Dedifferentiated amniotic fluid mesenchymal stem cell (primary cell): ENCODE measurements at regions not wholly inside any gene's neighbourhood (a gene's known extent, or its start where the extent isn't known, plus 50 kb on each side); places are given as distances from the start of the nearest gene placed in this dataset.

ENCODE experiments used
- DNase-seq: peaks from one replicate; pipeline ENCODE4 v3.0.0-alpha.2; 2016; ENCODE audit errors: extremely low spot score

DNA sequence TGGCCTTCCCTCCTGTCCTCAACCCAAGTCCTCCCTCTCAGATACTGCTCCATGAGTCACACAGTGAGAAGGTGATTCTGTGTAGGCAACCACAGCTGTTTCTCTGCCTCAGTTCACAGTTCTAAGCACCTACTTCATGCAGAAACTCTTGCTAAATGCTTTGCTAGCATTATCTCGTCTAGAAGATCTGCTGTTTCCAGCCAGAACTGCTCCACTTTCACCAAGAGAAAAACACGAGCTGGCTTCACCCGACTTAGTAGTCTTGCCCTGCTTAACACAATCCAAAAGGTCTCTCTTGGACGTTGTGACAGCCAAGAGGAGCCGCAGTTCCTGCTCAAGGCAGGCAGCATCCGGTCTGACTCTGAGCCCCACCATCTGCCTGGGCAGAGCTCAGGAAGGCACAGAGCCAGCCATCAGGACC lies 272.1 kb downstream of the UACA start:
- DNase-seq: no peak

DNA sequence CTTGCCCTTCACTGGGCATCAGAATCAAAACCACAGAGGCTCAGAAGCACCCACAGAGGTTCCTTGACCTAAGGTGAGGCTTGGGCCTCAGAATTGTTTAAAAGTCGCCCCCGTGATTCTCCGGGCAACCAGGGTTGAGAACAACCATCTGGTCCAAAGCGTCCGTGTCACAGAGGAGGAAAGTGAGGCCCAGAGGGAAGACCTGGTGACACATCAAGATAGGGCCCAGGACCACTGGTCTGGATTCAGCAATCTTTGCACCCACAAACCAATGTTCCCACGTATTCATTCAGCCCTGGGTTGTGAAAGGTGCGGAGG lies 272.6 kb downstream of the UACA start:
- DNase-seq: no peak

DNA sequence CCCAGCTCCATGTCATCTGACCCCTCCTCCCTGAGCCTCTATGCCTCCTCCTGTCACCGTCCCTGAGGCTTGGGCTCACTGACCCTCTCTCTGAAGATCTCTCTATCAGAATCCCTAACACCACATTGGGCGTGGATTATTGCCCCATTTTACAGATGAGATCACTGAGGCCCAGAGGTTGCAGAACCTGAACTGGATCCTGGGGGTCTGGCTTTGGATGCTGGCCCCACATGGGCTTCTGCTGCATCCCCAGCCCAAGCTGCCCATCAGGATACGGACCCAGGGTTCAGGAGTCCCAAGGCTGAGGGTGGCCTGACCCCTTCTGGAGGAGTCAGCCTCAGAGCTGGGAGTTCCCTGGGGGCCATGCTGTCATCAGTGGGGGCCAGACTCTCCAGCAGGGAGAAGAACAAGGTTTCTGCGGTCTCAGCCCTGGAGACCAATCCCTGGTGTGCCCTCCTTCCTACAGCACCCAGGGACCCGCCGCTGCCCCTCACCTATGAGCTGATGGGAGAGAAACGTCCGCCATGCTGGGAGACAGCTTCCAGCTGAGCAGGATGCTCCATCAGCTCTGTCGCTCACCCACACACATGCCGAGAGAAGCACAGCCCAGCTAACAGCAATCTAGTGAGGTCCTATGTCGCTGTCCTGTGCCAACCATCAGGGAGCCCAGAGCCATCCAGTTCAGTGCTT lies 273.1 kb downstream of the UACA start:
- DNase-seq: no peak

DNA sequence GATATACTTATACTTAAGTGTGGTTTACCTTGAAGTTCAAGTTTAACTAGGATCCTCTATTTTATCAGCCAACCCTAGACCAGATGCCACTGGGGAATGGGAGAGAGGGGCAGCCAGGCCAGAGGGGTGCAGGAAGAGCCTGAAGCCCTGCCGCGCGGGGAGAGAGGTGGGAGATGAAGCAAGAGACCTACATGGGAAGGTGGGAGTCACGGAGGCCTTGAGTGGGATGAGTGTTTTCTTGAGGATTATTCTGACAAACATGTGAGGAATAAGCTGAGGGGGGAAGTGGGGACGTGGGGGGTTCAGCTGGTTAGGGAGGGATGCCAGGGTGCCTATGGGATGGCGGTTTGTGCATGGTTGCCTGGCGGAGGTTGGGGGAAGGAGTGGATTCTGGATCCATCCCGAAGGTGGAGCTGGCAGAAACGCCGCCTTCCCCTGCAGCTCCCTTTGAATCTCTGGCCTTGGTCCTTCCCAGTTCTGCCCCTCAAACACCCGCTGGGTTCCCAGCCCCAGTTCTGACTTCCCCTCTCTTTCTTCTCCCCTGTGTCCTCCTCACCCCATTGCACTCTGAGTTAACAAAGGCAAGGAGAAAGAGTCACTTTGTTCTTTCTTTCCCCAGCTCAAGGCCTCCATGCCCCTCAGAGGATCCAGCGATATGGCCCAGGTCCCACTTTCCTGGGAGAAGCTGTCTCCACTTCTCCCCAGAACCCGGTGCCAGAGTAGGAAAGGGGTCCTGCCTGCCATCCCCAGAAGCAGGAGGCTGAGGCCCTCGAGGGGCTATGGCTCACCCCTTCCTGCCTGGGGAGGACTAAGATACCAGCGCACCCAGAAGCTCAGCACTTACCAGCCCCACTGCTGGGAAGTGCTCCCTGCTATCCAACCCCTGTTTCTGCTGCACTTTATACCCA lies 274.2 kb downstream of the UACA start:
- DNase-seq: no peak

DNA sequence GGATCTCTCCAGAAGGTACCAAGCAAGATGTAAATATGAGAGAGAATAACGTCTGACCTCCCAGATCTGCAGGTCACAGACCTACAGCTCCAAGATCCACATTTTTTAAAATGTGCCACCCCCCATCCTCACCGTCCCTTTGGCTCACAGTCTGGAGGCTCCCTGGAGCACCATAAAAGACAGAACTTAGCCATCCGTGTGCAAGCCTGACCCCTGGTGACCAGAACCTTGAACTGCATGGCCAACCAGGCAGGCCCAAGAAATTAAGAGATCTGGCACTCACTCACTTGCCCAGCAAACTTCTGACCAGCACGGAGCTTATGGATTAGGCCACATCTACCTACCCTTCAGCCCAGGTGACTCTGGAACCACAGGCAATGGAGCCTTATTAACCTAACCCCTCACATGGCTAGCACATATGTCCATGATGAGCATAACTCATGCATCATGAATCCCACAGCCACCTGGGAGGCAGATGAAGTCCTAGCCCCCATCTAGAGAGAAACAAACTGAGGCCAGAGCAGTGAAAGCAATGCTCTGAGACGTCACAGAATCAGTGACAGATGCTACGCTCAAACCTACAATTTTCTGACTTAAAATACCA lies 275.3 kb downstream of the UACA start:
- DNase-seq: peak; percentile 70

DNA sequence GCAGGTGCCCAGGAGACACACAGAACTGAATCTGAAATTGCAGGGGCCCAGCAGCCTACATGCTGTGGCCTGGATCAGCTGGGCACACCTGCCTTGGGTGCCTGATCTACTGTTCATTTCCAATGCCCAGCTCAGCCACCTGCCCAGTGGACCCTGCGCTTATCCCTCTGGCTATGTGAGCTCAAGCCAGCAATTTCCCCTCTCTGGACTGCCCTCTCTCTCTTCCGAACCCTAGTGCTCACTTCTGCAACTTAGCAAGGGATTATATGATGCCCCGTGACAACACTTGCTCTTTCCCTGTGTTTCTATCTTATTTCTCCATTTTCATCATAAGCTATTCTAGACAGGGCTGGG lies 276.0 kb downstream of the UACA start:
- no peak for DNase-seq

DNA sequence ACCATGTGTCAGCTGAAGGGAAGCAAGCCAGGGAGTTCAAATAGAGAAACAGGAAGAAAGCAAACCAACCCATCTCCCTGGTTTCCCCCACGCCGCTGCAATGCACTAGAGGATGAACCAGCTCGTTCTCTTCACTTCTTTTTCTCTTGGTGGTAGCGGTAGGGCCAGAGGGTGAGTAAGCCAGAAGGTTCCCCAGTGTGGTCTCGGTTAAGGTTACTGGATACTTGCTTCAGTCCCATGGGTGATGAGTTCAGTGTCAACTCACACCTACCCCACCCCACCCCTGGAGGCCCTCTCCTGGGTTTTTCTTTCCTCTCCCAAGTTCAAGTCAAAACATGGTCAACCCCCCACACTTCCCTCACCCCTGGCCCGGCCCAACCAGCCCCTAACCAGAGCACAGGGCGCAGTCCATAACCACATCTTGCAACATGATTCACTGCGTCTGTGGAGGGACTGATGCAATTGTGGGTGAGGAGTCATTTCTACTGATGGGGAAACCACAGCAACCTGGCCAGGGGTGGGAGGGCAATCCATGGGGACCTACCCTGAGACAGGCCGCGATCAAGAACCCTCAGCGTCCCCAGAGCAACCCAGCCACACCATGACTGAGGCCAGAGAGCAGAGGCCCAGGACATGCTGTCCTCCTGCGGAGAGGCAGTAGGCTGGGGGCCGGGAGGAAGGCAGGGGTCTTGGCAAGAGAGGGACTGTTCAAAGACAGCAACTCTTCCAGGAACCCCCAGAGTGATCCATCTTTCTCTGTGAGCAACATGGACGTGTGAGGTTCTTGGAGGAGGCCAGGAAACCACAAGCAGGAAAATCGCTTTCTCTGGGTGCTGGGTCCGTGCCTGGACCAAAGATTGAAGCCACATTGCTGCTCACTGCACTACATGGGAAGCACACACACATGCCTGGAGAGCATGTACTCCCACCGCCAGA lies 276.6 kb downstream of the UACA start:
- no peak for DNase-seq

DNA sequence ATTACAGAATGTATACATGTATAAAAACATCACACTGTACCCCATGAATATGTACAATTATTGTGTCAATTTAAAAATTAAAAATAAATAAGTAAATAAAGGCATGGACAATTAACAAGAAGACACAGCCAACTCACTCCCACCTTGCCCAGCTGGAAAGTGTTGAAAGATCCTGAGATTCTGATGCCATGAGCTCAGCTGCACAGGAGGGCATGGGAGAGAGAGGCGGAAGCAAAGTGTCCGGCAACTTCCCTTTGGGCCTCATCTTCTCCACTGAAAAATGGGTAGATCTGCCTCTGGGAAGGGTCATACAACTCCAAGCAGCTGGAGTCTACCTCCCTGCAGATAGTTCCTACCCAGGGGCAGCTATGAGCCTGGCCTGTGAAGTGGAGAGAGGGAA lies 277.3 kb downstream of the UACA start:
- no peak for DNase-seq

DNA sequence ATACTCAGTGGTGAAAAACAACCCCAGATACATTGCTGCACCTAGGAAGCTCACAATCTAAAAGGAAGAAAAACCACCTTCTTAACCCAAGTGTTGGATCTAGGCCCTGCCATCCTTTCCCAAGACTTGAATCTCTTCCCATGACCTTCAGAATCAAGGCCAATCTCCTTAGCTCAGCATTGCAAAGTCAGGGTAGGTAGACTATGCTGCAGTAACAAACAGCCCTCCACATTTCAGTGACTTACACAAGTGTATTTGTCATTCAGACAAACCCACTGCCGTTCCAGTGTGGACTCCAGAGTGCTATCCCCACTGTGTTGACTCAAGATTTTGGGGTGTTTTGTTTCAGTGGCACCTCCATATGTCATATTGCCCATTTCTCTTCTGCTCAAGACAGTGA lies 278.4 kb downstream of the UACA start:
- DNase-seq: no peak

DNA sequence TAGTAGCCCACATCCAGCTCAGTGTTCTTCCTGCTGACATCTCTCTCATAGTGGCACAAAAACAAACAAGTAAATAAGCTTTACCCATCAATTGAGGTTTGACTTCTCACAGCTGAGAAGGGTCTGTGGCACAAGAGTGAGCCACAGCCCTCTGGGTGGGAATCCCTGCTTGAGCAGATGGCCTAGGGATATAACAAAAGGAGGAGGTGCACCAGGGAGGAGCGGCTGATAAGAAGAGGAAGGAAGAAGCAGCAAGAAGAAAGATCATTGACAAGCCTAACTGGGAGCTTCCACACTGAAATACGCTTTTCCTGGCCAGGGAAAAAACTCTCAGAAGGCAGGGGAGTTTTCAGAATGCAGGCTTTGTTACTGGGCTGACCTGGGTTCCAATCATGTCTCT lies 279.8 kb downstream of the UACA start:
- DNase-seq: no peak

DNA sequence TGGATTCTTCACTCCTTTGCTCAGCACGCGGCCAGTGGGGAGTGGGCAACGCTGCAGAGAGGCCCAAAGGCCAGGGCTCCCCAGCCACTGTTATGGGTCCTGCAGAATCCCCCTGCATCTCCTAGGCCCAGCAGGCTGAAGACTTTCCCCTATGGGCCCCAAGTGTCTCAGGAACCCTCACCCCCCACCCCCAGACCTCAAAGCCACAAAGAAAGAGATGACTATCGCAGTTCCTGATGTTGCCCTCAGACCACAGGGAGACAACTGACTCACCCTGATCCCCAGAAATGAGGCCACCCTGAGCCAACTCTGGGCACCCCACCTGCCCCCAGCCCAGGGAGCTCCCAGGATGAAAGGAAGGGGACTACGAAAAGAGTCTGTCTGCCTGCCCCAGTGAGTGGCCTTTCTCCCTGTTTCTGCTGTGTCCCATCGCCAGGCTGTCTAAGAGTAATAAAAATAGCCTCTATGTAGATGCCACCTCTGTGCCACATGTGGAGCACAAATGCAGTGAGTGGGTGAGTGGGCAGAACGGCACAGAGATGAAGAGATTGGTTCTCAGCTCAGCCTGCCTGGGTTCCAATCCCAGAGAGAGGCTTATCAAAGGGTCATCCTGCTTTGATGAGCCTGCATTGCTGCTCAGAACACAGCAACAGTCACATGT lies 283.0 kb downstream of the UACA start:
- no peak for DNase-seq

DNA sequence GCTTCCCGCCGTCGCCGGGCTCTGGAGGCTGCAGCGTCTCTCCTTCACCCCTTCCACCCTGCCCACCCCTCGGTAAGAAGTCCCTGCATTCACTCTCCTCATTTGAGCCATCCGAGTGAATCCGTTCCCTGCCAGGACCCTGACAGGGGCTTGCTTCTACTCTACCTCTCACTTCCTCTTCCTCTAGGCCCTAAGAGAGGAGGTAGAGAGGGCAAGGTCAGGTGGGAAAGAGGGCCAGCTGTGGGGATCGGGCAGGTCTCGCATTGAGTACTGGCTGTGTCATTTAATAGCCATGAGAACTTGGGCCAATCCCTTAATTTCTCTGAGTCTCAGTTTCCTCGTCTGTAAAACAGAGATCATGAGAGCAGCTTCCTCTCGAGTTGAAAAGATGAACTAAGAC lies 283.6 kb downstream of the UACA start:
- no peak for DNase-seq

DNA sequence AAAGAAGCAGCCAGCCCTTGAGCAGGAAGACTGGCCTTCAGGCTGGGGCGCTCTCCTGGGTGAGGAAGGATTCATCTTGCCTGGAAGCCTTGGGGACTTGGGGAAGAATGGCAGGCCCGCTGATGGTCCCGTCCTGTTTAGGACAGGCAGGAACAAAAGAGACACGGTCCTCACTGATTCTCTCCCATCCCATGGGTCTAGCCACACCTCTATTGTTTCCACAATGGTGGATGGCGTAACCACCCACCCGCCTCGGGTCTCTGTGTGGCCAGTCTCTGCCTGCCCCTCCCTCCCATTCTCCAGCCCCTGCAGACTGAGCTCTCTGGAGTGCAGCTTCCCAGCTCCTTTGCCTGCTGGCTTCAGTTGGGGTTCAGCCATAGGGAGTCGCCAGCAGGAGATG lies 284.3 kb downstream of the UACA start:
- DNase-seq: no peak

DNA sequence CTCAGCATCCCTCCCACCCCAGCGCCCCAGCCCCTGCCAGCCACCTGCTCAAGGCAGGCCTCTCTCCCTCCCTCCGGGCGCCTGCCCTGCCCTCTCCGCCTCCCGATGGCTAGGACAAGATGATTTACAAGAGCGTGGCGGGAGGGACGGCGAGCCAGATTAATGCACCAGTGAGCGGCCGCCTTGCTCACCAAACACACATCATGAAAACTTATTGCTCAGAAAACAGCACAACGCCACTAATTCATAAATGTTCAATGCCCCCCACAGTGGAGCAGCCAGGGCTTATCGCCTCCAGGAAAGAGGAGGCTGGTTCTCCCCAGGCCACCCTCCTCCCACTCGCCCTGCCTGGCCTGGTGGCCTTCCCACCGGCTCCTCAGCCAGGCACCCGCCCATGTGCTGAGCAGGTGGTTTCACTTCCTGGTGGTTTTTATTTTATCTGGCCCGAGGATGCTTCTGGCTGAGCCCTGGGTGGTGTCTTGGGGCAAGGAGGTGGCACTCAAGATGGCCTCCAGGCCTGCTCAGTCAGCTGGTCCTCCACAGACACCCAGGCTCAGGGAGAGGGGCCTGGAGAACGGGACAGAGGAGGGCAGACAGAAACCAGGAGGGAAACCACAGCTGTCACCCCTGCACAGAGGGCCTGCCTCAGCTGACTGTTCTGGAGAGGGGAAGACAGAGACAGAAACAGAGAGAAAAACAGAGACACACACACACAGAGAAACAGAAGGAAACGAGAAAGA lies 284.9 kb downstream of the UACA start:
- DNase-seq: no peak

DNA sequence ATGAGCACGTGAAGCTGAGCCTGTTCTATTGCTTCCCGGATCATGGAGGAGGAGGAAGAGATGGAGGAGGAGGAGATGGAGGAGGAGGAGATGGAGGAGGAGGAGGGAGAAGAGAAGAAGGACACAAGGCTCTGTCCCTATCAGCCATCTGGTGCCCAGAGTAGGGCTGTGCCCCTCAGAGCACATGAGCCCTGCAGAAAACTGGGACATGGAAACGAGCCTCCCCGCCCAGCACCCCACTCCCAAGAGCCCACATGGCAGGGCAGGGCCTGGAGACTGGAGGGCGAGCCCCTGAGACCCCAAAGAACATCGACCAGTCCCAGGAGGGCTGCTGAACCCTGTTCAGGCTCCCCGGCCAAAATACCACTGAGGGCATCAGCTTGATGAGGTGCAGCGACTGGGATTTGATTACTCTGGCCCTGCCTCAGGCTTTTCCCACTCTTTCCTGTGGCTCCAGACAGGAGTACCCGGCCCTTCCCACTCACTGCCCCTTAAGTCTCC lies 285.6 kb downstream of the UACA start:
- no peak for DNase-seq

DNA sequence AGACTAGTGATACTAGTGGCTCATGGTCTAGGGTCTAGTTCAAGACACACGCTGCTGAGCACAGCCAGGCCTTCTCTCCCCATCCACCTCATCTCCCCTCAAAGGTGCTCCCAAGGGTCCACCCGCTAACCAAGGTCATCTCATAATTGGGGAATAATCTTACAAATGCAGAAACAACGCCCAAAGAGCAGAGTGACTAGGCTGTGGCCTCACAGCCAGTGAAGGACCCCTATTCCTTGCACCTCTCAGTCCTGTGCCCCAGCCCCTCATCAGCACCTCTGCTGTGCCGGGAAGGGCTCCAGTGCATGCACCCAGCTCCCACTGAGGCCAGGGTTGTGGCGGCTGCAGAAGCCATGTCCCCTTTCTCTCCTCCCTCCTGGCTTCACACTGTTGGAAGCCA lies 286.9 kb downstream of the UACA start:
- DNase-seq: no peak

DNA sequence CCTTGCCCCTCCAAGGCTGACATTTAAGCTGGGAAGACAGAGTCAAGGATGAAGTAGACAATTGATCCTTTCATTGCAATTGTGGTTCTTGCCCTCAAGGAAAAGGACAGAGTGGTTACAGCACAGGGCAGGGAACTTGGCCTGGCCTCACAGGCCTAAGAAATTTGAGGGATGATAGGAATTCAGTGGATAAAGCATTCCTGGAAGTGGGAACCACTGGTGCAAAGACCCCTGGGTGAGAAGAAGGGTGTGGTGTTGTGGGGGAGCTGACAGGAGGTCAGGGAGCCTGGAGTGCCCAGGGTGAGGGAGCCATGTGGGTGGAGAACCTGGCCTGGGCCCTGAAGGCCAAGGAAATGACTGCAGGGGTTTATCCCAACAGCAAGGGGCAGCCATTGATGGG lies 287.4 kb downstream of the UACA start:
- no peak for DNase-seq

DNA sequence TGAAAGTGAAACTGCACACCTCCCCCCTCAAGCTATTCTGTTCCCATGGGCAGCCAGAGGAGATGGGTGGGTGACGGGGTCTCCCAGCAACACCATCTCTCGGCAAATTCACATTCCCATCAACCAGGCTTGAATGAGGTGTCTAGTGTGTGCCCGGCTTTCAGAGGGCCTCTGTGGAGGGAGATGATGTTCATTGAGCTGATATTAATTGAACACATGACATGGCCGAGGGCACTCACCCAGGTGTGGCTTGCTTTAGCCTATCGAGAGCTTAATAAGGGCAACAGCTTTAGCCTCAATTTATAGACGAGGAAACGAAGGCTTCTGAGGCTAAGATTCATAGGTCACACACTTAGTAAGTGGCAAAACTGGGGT lies 288.0 kb downstream of the UACA start:
- DNase-seq: no peak

DNA sequence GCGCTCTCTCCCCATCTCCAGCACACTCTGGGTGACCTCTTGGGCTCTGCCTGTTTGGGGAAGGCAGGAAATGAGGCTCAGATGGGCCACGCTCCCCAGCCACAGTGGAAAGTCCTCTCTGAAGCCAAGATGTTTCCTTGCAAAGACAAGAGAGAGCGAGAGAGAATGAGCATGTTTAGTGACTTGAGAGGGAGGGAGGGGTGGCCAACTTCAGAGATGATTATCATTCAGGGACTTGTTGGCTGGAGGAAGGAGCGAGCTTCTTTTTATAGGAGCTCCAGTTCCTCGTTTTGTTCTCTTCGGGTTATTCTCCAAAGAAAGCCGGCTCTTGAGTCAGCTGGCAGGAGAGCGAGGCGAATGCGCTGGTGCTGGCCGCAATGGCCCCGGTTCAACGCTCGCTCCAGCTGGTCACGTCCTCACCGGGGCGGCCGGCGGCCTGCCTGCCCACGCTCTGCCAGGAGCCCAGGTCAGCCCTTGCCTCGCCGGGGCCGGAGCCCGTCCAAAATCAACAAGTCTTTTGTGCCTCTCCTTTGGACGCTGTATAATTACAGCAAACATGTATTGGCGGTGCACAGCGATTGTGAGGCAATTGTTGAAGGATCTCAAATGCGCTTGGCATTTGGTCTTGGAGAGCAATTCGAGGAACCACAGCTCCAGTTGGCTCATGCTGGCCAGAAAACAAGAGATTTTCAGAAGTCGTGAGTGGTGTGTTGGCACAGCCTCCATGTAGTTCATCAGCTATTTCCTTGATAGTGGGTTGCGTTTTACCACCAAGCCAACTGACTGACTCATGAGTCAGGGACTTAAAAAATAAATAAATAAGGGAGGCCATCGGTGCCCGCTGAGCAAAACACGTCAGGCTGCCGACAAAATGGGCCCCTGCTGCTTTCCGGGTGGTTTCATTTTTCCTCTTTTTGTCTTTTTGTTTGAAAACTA lies 288.6 kb downstream of the UACA start:
- peak; percentile 88 for DNase-seq
